ENCODE measurements at regions not wholly inside any gene's neighbourhood (a gene's known extent, or its start where the extent isn't known, plus 50 kb on each side); places are given as distances from the start of the nearest gene placed in this dataset.

DNA sequence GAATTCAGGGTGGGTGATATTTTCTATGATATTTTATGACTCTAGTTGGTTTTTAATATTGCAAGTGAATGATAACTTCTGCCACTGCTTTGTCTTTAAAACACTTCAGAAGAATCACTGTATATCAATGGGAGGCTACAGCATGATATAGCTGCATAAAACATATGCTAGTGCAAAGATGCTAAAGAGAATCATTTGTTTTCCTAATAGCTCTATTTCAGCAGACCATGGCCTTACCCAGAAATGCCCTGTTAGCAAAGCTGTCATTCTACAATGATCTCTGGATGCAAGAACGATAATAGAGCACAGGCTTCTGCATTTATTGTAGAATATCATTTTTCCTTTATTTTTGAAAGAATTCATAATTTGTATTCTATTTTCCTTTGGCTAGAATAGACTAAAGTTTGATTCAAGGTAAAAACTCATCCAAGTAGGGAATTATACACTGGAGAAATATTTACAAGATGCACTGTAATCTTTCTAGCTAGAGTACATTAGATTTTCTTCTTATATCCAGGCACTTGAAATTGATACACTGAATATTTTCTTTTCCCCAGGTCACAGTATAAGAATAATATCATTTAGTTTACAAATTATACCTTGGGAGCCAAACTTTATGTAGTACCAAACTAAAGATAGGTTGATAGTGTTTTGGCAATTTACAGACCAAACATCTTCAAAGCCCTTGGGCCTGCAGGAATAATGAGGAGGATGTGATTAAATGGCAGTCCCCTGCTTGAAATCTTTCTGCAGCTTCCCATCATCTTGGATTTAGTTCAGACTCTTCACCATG is 252.6 kb upstream of the LINC00305 start:
- TF ChIP-seq CTCF (conservative IDR thresholded peaks at IDR 0.05 in 1 of 2, IDR thresholded peaks at IDR 0.05 in 1 of 2; ENCODE audit: extremely low read depth in 1 of 2, insufficient read depth in 1 of 2, low read depth in 1 of 2, low read length in 2 of 2) (no peak), EZH2 (IDR thresholded peaks at IDR 0.05; ENCODE audit: borderline replicate concordance, low read length) (no peak)

Data from mammary epithelial cell (primary cell).